Activated T-cell treated with anti-CD3 and anti-CD28 coated beads, Interleukin-2, amount 50 U/mL, for 4 hours (primary cell): ENCODE measurements at regions not wholly inside any gene's neighbourhood (a gene's known extent, or its start where the extent isn't known, plus 50 kb on each side); places are given as distances from the start of the nearest gene placed in this dataset.

Experiments
- ATAC-seq, 2 donors: fragments of 200-7000 bp; cut with Tn5 transposase; one replicate each; pipeline ENCODE4 v1.10.0; 2021
- DNase-seq: peaks from one replicate; pipeline ENCODE4 v3.0.0-alpha.2; 2020
- H3K27me3 Mint-ChIP-seq: one replicate; pipeline ENCODE4 v1.8.0; 2021; ENCODE audit warnings: low read depth, mixed read lengths
- H3K36me3 Mint-ChIP-seq: one replicate; pipeline ENCODE4 v1.8.0; 2022; ENCODE audit warnings: mixed read lengths; ENCODE audit not compliant: insufficient read depth
- H3K4me1 Mint-ChIP-seq: one replicate; pipeline ENCODE4 v1.8.0; 2021; ENCODE audit warnings: low read depth, mixed read lengths
- H3K4me3 Mint-ChIP-seq: one replicate; pipeline ENCODE4 v1.8.0; 2021; ENCODE audit warnings: mild to moderate bottlenecking, moderate library complexity, mixed read lengths
- H3K9me3 Mint-ChIP-seq: one replicate; pipeline ENCODE4 v1.8.0; 2021; ENCODE audit warnings: mixed read lengths

DNA sequence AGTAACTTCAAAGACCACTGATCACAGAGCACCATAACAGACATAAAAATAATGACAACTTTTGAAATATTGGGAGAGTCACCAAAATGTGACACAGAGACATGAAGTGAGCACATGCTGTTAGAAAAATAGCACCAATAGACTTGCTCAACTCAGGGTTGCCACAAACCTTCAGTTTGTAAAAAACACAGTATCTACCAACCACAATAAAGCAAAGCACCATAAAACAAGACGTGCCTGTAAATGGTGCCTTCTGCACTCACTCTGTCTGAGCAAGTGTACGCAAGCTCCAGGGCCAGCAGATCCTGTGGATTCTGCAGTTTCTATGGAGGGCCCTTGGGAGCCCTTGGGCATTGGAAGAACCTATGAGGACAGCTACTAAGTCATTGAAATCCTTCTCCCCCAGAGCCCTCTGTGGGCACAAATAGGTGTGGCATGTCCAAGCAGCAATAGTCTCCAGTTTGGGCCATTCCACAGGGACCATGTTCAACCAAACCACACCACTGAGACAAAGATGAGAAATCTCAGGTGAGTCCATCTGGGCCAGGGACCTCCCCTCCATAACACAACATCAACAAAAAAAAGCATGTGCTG lies 116.9 kb upstream of the RAB4A start:
- no peak for DNase-seq
- Mint-ChIP-seq H3K36me3 (no peaks in the 10 kb centered on the region), H3K27me3 (no peaks in the 10 kb centered on the region), H3K4me1 (peaks cover 15% of the 10 kb centered on the region), H3K9me3 (no peaks in the 10 kb centered on the region), H3K4me3 (no peak overlapping the region)
- ATAC-seq = no peak

DNA sequence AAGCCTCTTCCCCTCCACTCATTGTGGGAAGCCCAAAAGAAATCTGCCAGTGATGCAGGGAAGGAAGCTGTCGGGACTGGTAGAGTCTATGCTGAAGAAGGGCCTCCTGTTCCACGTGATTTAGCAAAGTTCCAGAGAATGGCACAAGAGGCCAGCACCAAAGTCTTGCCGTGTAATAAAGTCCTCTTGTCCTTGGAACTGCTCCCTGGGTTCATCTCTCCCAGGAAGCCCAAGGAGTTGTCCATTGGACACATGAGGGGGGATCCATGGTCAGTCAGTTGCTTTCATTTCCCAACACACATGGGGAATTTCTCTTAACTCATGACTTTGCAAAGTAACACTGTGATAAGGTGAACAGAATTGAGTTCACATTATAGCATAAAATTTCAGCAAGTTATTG lies 116.1 kb upstream of the RAB4A start:
- H3K4me3 Mint-ChIP-seq = no peak overlapping the region
- no peaks in the 10 kb centered on the region for H3K36me3 Mint-ChIP-seq
- H3K9me3 Mint-ChIP-seq = no peaks in the 10 kb centered on the region
- DNase-seq (no peak), ATAC-seq (no peak)
- no peaks in the 10 kb centered on the region for H3K27me3 Mint-ChIP-seq
- H3K4me1 Mint-ChIP-seq = peaks cover 15% of the 10 kb centered on the region

- Mint-ChIP-seq H3K4me1 (peaks cover 15% of the 10 kb centered on the region), H3K36me3 (no peaks in the 10 kb centered on the region), H3K4me3 (peak overlapping the region; percentile 46), H3K9me3 (no peaks in the 10 kb centered on the region), H3K27me3 (no peaks in the 10 kb centered on the region)
- DNase-seq (no peak), ATAC-seq (peak; percentile 78 to 81)
Observed at GRCh38 chr1:229155472-229155871, 115.4 kb upstream of the RAB4A start.

- H3K9me3 Mint-ChIP-seq = no peaks in the 10 kb centered on the region
- no peak for DNase-seq
- ATAC-seq = no peak
- no peak overlapping the region for H3K4me3 Mint-ChIP-seq
- H3K27me3 Mint-ChIP-seq = no peaks in the 10 kb centered on the region
- H3K4me1 Mint-ChIP-seq = peaks cover 15% of the 10 kb centered on the region
- no peaks in the 10 kb centered on the region for H3K36me3 Mint-ChIP-seq
Observed at GRCh38 chr1:229156872-229157271, 114.0 kb upstream of the RAB4A start.

- H3K9me3 Mint-ChIP-seq = no peaks in the 10 kb centered on the region
- no peaks in the 10 kb centered on the region for H3K27me3 Mint-ChIP-seq
- no peak for DNase-seq
- ATAC-seq = no peak
- H3K4me3 Mint-ChIP-seq = no peak overlapping the region
- H3K36me3 Mint-ChIP-seq = no peaks in the 10 kb centered on the region
- H3K4me1 Mint-ChIP-seq = peaks cover 15% of the 10 kb centered on the region
Observed at GRCh38 chr1:229157480-229157879, 113.4 kb upstream of the RAB4A start.

DNA sequence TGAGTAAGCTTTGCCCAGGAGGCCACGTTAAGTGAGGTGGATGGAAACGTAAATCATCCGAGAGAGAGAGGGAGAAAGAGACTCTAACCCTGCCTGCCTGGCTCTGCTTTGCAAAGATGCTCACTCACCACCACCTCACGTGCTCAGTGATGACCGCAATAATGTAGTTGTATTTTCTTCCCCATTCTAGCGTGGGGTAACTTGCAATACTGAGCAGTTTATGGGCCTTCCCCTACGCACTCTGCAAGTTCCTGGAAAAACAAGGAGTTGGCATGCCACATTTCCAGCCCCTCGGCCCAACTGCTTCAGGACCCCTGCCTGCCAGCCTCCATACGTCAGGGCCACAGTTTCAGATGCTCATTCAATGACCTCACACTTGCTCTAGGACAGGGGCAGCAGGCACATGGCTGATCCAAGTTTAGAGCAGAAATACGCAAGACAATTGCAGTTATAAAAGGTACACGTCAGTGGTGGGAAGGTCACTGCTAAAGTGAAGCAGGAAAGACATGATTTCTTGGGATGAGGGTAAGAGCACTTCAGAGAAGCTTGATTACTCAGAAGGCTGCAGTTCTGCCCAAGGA lies 112.5 kb upstream of the RAB4A start:
- DNase-seq = no peak
- Mint-ChIP-seq H3K27me3 (no peaks in the 10 kb centered on the region), H3K36me3 (no peaks in the 10 kb centered on the region), H3K4me3 (no peak overlapping the region), H3K9me3 (no peaks in the 10 kb centered on the region), H3K4me1 (peaks cover 15% of the 10 kb centered on the region)
- no peak for ATAC-seq

DNA sequence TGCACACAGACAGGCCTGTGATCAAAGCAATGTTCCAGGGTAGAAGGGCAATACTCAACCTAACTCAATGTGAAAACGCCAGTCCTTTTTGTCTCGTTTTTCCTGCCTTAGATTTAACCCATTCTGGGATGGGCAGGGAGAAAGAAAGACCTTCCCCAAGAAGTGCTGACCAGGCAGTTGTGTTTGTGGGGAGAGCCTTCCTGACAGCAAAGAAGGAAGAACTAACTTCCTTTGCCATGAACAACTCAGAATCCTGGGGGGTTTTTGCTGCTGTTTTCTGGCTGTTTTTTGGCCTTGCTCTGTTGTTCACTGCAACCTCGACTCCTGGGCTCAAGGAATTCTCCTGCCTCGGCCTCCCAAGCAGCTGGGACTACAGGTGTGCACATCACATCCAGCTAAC lies 112.0 kb upstream of the RAB4A start:
- H3K4me1 Mint-ChIP-seq = peaks cover 11% of the 10 kb centered on the region
- no peaks in the 10 kb centered on the region for H3K9me3 Mint-ChIP-seq
- no peaks in the 10 kb centered on the region for H3K27me3 Mint-ChIP-seq
- H3K4me3 Mint-ChIP-seq = no peak overlapping the region
- no peaks in the 10 kb centered on the region for H3K36me3 Mint-ChIP-seq
- no peak for DNase-seq
- ATAC-seq = no peak

DNA sequence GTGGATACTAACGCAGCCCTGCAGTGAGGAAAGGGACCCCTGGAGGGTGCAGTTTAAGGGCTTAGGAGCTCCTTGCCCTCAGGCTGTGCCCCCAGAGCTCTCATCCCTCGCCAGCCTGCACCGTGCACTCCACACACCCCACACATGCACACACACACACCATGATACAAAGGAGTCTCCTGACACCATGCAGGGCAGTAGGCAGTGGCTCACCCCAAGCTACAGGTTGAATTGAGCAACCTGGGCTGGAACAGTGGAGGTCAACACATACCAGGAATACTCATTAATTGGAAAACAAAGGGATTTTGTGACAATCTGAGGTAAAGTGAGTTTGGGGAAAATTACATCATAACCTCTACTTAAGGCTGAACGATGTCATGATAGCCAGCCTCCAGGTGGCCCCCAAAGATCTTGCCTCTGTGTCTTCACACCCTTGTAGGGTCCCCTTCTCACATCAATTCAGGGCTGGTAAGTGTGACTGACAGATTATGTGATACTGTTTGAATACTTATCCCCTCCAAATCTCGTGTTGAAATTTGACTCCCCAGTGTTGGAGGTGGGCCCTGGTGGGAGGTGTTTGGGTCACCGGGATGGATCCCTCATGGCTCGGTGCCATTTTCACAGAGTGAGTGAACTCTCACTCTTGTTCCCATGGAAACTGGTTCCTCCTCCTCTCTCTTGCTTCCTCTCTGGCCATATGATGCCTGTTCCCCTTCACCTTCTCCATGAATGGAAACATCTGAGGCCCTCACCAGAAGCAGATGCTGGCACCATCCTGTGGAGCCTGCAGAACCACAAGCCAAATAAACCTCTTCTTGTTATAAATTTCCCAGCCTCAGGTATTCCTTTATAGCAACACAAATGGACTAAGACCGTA lies 111.0 kb upstream of the RAB4A start:
- no peak for ATAC-seq
- H3K4me3 Mint-ChIP-seq = no peak overlapping the region
- H3K27me3 Mint-ChIP-seq = no peaks in the 10 kb centered on the region
- H3K4me1 Mint-ChIP-seq = peaks cover 8% of the 10 kb centered on the region
- no peaks in the 10 kb centered on the region for H3K36me3 Mint-ChIP-seq
- DNase-seq = no peak
- no peaks in the 10 kb centered on the region for H3K9me3 Mint-ChIP-seq

DNA sequence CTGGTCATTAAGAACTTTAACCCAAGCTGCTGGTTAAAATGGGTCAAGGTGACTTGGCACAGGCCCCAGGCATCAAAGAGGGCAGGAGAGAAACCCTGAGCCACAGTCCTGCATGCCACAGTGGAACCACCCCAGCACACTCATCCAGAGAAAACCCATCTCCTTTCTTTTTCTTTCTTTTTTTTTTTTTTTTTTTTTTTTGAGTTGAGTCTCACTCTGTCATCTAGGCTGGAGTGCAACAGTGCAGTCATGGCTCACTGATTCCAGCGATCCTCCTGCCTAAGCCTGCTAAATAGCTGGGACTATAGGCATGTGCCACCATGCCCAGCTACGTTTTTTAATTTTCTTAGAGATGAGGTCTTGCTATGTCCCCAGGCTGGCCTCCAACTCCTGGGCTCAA lies 109.2 kb upstream of the RAB4A start:
- DNase-seq (no peak), ATAC-seq (no peak)
- H3K27me3 Mint-ChIP-seq = no peaks in the 10 kb centered on the region
- H3K36me3 Mint-ChIP-seq = no peaks in the 10 kb centered on the region
- H3K4me3 Mint-ChIP-seq = no peak overlapping the region
- H3K9me3 Mint-ChIP-seq = no peaks in the 10 kb centered on the region
- no peaks in the 10 kb centered on the region for H3K4me1 Mint-ChIP-seq

GRCh38 chr1:229162825-229163515 lies 107.9 kb upstream of the RAB4A start:
- Mint-ChIP-seq H3K4me3 (no peak overlapping the region), H3K9me3 (no peaks in the 10 kb centered on the region), H3K36me3 (no peaks in the 10 kb centered on the region), H3K27me3 (no peaks in the 10 kb centered on the region), H3K4me1 (no peaks in the 10 kb centered on the region)
- DNase-seq (no peak), ATAC-seq (no peak)

GRCh38 chr1:229164348-229164747 lies 106.6 kb upstream of the RAB4A start:
- Mint-ChIP-seq H3K4me3 (no peak overlapping the region), H3K27me3 (no peaks in the 10 kb centered on the region), H3K4me1 (no peaks in the 10 kb centered on the region), H3K9me3 (no peaks in the 10 kb centered on the region), H3K36me3 (no peaks in the 10 kb centered on the region)
- ATAC-seq (no peak), DNase-seq (no peak)

DNA sequence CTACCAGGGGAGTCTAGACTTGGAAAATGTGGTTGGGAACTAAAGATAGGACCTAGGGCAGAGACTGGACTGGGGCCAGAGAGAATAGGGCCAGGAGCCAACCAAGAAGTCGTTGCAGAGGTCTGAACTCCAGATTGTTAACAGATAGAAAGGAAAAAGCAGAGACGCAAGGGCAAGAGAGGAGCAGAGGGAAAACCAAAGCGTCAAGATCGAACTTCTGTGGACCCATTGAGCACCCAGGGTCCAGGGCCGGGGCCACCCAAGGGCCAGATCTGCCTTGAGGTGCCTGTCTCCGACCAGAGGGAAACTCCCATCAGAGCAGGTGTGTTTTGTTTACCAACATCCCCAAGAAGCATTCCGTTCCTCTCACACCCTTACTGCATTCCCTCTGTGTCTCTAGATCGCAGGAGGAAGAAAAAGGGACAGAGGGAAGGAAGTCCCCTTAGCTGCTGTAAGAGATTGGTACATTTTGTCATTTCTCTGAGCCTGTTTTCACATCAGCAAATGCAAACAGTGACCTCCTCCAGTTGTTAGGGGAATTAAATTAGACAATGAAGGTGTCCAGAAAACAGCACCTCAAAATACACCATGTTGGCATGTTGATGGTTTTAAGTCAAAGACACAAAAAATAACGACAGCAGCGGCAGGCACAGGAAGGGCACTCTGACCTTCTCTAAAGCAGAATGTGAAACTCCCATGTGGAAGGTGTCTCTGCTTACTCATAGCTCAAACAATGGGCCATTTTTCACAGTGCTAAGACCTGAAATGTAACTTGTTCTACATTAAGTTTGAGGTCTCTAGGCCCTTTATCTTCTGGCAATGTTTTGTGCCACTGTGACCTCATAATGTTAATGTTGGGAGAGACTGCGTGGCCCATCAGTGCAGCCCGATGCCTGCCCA lies 105.8 kb upstream of the RAB4A start:
- H3K4me3 Mint-ChIP-seq = no peak overlapping the region
- DNase-seq (no peak), ATAC-seq (peak in 1 of 2 donors; percentile 37)
- H3K36me3 Mint-ChIP-seq = no peaks in the 10 kb centered on the region
- H3K4me1 Mint-ChIP-seq = no peaks in the 10 kb centered on the region
- H3K27me3 Mint-ChIP-seq = no peaks in the 10 kb centered on the region
- H3K9me3 Mint-ChIP-seq = no peaks in the 10 kb centered on the region

- Mint-ChIP-seq H3K4me1 (no peaks in the 10 kb centered on the region), H3K27me3 (no peaks in the 10 kb centered on the region), H3K9me3 (no peaks in the 10 kb centered on the region), H3K36me3 (no peaks in the 10 kb centered on the region), H3K4me3 (no peak overlapping the region)
- ATAC-seq = no peak
- no peak for DNase-seq
Observed at GRCh38 chr1:229167318-229167717, 103.6 kb upstream of the RAB4A start.

DNA sequence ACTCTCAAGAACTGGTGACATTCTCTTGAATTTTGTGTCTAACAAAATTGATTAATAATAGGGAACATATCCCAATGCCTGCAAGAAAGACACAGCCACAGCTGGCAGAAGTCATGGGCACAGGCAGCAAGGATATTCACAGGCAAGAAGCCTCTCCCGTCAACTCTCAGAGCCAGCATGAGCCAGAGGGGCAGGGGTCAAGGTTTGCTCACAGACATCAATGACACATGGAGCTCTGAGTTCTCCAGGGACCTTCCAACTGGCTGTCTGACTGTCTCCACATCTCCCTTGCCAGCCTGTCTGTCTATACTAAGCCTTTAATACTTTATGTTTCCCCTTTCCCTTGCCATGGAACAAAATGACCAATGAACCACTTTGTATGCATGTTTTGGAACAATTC lies 101.5 kb upstream of the RAB4A start:
- Mint-ChIP-seq H3K27me3 (peaks cover 2% of the 10 kb centered on the region), H3K4me3 (no peak overlapping the region), H3K36me3 (no peaks in the 10 kb centered on the region), H3K9me3 (no peaks in the 10 kb centered on the region), H3K4me1 (no peaks in the 10 kb centered on the region)
- ATAC-seq (no peak), DNase-seq (no peak)
